Liver (tissue), 8 donors: ENCODE measurements at regions not wholly inside any gene's neighbourhood (a gene's known extent, or its start where the extent isn't known, plus 50 kb on each side); places are given as distances from the start of the nearest gene placed in this dataset.

Experiments used
- DNase-seq: peaks from one replicate; pipeline ENCODE4 v3.0.0-alpha.2; 2017; ENCODE audit warnings: low spot score
- H3K27ac ChIP-seq, 2 donors: one replicate each; pipeline ENCODE4 v1.7.0; 2013; ENCODE audit warnings: inconsistent platforms in 2 of 2, low read length in 2 of 2, control low read depth in 1 of 2, low read depth in 1 of 2, mild to moderate bottlenecking in 1 of 2
- H3K27me3 ChIP-seq, 4 donors: one replicate each; pipeline versions ENCODE4 v1.6.1 to v1.7.0; 2013; ENCODE audit warnings: low read length in 3 of 4, inconsistent platforms in 1 of 4, mild to moderate bottlenecking in 1 of 4, moderate library complexity in 1 of 4; ENCODE audit not compliant: control insufficient read depth in 4 of 4, insufficient read depth in 4 of 4
- H3K36me3 ChIP-seq, 4 donors: one replicate each; pipeline versions ENCODE4 v1.6.1 to v1.7.0; 2013; ENCODE audit warnings: low read length in 3 of 4, mild to moderate bottlenecking in 3 of 4, low read depth in 1 of 4, moderate library complexity in 1 of 4; ENCODE audit not compliant: control insufficient read depth in 4 of 4, insufficient read depth in 3 of 4
- H3K4me1 ChIP-seq, 4 donors: one replicate each; pipeline versions ENCODE4 v1.6.1 to v1.7.0; 2013; ENCODE audit warnings: low read length in 3 of 4, mild to moderate bottlenecking in 3 of 4, moderate library complexity in 1 of 4; ENCODE audit not compliant: control insufficient read depth in 4 of 4, insufficient read depth in 4 of 4
- H3K4me3 ChIP-seq, 3 donors: one replicate each; pipeline versions ENCODE4 v1.6.1 to v1.7.0; 2013; ENCODE audit warnings: low read length in 3 of 3, control low read depth in 1 of 3, low read depth in 1 of 3, mild to moderate bottlenecking in 1 of 3
- H3K9ac ChIP-seq, 2 donors: one replicate each; pipeline ENCODE4 v1.7.0; 2013; ENCODE audit warnings: low read length in 2 of 2, mild to moderate bottlenecking in 2 of 2, moderate library complexity in 2 of 2, control low read depth in 1 of 2, low read depth in 1 of 2
- H3K9me3 ChIP-seq, 4 donors: one replicate each; pipeline versions ENCODE4 v1.6.1 to v1.7.0; 2013; ENCODE audit warnings: low read length in 3 of 4; ENCODE audit not compliant: control insufficient read depth in 4 of 4
- EGR1 ChIP-seq, 2 donors: IDR thresholded peaks; 2 replicates each; pipeline ENCODE4 v1.6.1; 2016 to 2018; ENCODE audit warnings: antibody characterized with exemption in 2 of 2, low read depth in 2 of 2
- FOXA1 ChIP-seq: IDR thresholded peaks from 2 replicates; pipeline ENCODE4 v1.6.1; 2016; ENCODE audit warnings: antibody characterized with exemption
- FOXA2 ChIP-seq: IDR thresholded peaks from 2 replicates; pipeline ENCODE4 v1.6.1; 2016; ENCODE audit warnings: antibody characterized with exemption
- GABPA ChIP-seq, 2 donors: IDR thresholded peaks in 1 of 2; conservative IDR thresholded peaks in 1 of 2; 2 replicates each; pipeline ENCODE4 v1.6.1; 2016; ENCODE audit warnings: antibody characterized with exemption in 2 of 2, mild to moderate bottlenecking in 1 of 2, moderate library complexity in 1 of 2
- HNF4A ChIP-seq, 2 donors: conservative IDR thresholded peaks; 2 replicates each; pipeline ENCODE4 v1.6.1; 2016; ENCODE audit warnings: antibody characterized with exemption in 2 of 2, mild to moderate bottlenecking in 2 of 2
- JUND ChIP-seq, 2 donors: IDR thresholded peaks; 2 replicates each; pipeline ENCODE4 v1.6.1; 2016; ENCODE audit warnings: antibody characterized with exemption in 2 of 2
- NR2F2 ChIP-seq: IDR thresholded peaks from 2 replicates; pipeline ENCODE4 v1.6.1; 2016; ENCODE audit warnings: antibody characterized with exemption
- RAD21 ChIP-seq, 2 donors: IDR thresholded peaks; 2 replicates each; pipeline ENCODE4 v1.6.1; 2016; ENCODE audit warnings: antibody characterized with exemption in 2 of 2, mild to moderate bottlenecking in 2 of 2
- RXRA ChIP-seq, 2 donors: IDR thresholded peaks; 2 replicates each; pipeline ENCODE4 v1.6.1; 2017 to 2018; ENCODE audit warnings: antibody characterized with exemption in 2 of 2, mild to moderate bottlenecking in 1 of 2
- SP1 ChIP-seq: IDR thresholded peaks from 2 replicates; pipeline ENCODE4 v1.6.1; 2018; ENCODE audit warnings: antibody characterized with exemption, mild to moderate bottlenecking
- TAF1 ChIP-seq: conservative IDR thresholded peaks from 2 replicates; pipeline ENCODE4 v1.6.1; 2016; ENCODE audit warnings: antibody characterized with exemption, mild to moderate bottlenecking
- YY1 ChIP-seq: IDR thresholded peaks from 2 replicates; pipeline ENCODE4 v1.6.1; 2016; ENCODE audit warnings: antibody characterized with exemption, mild to moderate bottlenecking
- WGBS: extraction: QIAGEN DNeasy Blood & Tissue Kit; methylation state at CpG from one replicate; pipeline ENCODE4 v1.1.7; 2013; 5-methylcytosine and 5-hydroxymethylcytosine counted together
- TF ChIP-seq, protein P1 (sequence below): IDR thresholded peaks from 2 replicates; pipeline ENCODE4 v1.6.1; 2016; ENCODE audit warnings: antibody characterized with exemption, mild to moderate bottlenecking
- TF ChIP-seq, protein P2 (sequence below): IDR thresholded peaks from 2 replicates; pipeline ENCODE4 v1.6.1; 2016; ENCODE audit warnings: antibody characterized with exemption
- TF ChIP-seq, protein P3 (sequence below): IDR thresholded peaks from 2 replicates; pipeline ENCODE4 v1.6.1; 2016; ENCODE audit warnings: antibody characterized with exemption
- TF ChIP-seq, protein P4 (sequence below): IDR thresholded peaks from 2 replicates; pipeline ENCODE4 v1.6.1; 2016; ENCODE audit warnings: antibody characterized with exemption
- TF ChIP-seq, protein P5 (sequence below): fragments of 150-350 bp; IDR thresholded peaks from 2 replicates; pipeline ENCODE4 v1.5.1; 2017; ENCODE audit warnings: improper control_type of control experiment, low read depth, low read length; ENCODE audit not compliant: missing input control
- donor health status: healthy.
- donor health status: healthy.
- donor health status: healthy.
- donor health status: healthy.
- donor health status: healthy.

DNA sequence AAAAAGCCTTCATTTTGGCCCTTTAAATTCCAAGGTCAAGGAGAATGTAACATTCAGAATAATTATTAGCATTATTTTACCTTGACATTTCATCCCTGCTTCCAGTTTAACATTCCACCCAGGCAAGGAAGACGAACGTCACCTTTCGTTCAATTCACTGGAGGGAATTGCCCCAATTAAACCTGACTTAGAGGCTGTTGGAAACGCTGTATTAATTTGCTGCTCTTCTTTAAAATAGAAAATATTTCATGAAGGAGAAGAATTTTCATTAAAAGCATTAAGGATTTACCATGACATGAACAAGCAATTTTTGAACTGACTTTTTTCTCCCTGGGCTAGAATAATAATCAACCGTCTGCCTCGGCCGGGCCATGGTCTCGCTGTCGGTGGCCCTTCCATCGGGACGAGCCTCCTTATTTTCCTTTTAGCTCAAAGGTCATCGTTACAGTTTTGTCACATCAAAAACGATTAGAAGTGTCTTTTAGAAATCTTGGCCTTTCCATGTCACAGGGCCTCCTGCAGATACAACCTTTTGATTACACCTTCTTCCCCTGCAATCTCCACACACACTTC is 282.9 kb upstream of the SOX4 start:
- no peak for DNase-seq
- 92% methylated on average over 13 of the region's 13 CpGs for WGBS
- Histone ChIP-seq H3K27me3 (no peaks in the 10 kb centered on the region), H3K9me3 (no peaks in the 10 kb centered on the region), H3K4me3 (no peak overlapping the region), H3K27ac (no peak overlapping the region), H3K36me3 (no peaks in the 10 kb centered on the region), H3K4me1 (peaks cover 0 to 12% (median 4%) of the 10 kb centered on the region in 4 donors), H3K9ac (no peak overlapping the region)
- no peak for TF ChIP-seq GABPA (IDR thresholded peaks at IDR 0.05 in 1 of 2, conservative IDR thresholded peaks at IDR 0.05 in 1 of 2)
- no peak for TF ChIP-seq TAF1
- no peak for TF ChIP-seq FOXA2
- TF ChIP-seq, protein P1, sequence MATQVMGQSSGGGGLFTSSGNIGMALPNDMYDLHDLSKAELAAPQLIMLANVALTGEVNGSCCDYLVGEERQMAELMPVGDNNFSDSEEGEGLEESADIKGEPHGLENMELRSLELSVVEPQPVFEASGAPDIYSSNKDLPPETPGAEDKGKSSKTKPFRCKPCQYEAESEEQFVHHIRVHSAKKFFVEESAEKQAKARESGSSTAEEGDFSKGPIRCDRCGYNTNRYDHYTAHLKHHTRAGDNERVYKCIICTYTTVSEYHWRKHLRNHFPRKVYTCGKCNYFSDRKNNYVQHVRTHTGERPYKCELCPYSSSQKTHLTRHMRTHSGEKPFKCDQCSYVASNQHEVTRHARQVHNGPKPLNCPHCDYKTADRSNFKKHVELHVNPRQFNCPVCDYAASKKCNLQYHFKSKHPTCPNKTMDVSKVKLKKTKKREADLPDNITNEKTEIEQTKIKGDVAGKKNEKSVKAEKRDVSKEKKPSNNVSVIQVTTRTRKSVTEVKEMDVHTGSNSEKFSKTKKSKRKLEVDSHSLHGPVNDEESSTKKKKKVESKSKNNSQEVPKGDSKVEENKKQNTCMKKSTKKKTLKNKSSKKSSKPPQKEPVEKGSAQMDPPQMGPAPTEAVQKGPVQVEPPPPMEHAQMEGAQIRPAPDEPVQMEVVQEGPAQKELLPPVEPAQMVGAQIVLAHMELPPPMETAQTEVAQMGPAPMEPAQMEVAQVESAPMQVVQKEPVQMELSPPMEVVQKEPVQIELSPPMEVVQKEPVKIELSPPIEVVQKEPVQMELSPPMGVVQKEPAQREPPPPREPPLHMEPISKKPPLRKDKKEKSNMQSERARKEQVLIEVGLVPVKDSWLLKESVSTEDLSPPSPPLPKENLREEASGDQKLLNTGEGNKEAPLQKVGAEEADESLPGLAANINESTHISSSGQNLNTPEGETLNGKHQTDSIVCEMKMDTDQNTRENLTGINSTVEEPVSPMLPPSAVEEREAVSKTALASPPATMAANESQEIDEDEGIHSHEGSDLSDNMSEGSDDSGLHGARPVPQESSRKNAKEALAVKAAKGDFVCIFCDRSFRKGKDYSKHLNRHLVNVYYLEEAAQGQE: no peak
- TF ChIP-seq NR2F2: no peak
- TF ChIP-seq FOXA1: no peak
- TF ChIP-seq, protein P2, sequence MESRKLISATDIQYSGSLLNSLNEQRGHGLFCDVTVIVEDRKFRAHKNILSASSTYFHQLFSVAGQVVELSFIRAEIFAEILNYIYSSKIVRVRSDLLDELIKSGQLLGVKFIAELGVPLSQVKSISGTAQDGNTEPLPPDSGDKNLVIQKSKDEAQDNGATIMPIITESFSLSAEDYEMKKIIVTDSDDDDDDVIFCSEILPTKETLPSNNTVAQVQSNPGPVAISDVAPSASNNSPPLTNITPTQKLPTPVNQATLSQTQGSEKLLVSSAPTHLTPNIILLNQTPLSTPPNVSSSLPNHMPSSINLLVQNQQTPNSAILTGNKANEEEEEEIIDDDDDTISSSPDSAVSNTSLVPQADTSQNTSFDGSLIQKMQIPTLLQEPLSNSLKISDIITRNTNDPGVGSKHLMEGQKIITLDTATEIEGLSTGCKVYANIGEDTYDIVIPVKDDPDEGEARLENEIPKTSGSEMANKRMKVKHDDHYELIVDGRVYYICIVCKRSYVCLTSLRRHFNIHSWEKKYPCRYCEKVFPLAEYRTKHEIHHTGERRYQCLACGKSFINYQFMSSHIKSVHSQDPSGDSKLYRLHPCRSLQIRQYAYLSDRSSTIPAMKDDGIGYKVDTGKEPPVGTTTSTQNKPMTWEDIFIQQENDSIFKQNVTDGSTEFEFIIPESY: no peak
- TF ChIP-seq, protein P3, sequence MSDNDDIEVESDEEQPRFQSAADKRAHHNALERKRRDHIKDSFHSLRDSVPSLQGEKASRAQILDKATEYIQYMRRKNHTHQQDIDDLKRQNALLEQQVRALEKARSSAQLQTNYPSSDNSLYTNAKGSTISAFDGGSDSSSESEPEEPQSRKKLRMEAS: no peak
- TF ChIP-seq, protein P4, sequence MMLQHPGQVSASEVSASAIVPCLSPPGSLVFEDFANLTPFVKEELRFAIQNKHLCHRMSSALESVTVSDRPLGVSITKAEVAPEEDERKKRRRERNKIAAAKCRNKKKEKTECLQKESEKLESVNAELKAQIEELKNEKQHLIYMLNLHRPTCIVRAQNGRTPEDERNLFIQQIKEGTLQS: no peak
- no peak for TF ChIP-seq JUND (IDR thresholded peaks at IDR 0.05)
- TF ChIP-seq EGR1 (IDR thresholded peaks at IDR 0.05; ENCODE audit: low read depth in 2 of 2): no peak
- TF ChIP-seq, protein P5, sequence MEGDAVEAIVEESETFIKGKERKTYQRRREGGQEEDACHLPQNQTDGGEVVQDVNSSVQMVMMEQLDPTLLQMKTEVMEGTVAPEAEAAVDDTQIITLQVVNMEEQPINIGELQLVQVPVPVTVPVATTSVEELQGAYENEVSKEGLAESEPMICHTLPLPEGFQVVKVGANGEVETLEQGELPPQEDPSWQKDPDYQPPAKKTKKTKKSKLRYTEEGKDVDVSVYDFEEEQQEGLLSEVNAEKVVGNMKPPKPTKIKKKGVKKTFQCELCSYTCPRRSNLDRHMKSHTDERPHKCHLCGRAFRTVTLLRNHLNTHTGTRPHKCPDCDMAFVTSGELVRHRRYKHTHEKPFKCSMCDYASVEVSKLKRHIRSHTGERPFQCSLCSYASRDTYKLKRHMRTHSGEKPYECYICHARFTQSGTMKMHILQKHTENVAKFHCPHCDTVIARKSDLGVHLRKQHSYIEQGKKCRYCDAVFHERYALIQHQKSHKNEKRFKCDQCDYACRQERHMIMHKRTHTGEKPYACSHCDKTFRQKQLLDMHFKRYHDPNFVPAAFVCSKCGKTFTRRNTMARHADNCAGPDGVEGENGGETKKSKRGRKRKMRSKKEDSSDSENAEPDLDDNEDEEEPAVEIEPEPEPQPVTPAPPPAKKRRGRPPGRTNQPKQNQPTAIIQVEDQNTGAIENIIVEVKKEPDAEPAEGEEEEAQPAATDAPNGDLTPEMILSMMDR: no peak
- no peak for TF ChIP-seq HNF4A (conservative IDR thresholded peaks at IDR 0.05)
- no peak for TF ChIP-seq RAD21 (IDR thresholded peaks at IDR 0.05)
- no peak for TF ChIP-seq YY1
- no peak for TF ChIP-seq SP1

DNA sequence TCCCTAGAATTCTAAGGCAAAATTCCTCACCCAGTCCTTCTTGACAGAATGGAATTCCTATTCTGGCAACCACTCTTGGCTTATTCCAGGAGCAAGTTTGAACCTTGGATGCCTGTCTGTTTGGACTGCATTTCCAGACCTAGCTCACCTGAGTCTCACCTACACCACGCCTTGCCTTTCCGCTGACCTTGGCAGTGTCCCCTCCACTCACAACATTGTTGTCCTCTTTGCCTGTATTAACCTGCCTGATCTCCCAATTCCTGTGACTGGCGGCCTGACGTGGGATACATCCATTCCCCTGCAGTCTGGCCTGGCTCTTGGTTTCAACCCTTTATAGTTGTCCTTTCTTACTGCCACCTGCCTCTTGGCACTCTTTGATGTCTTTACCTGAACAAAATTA is 281.4 kb upstream of the SOX4 start:
- Histone ChIP-seq H3K9me3 (no peaks in the 10 kb centered on the region), H3K27ac (no peak overlapping the region), H3K36me3 (no peaks in the 10 kb centered on the region), H3K4me1 (peaks cover 0 to 11% (median 3%) of the 10 kb centered on the region in 4 donors), H3K9ac (no peak overlapping the region), H3K27me3 (no peaks in the 10 kb centered on the region), H3K4me3 (no peak overlapping the region)
- WGBS: 97% methylated on average over 4 of the region's 4 CpGs
- DNase-seq: no peak
- TF ChIP-seq, protein P1: no peak
- no peak for TF ChIP-seq SP1
- no peak for TF ChIP-seq NR2F2
- TF ChIP-seq, protein P4: no peak
- TF ChIP-seq JUND (IDR thresholded peaks at IDR 0.05): no peak
- TF ChIP-seq, protein P3: no peak
- TF ChIP-seq RXRA (IDR thresholded peaks at IDR 0.05): no peak
- TF ChIP-seq HNF4A (conservative IDR thresholded peaks at IDR 0.05): no peak
